GM18505 (cell line): ENCODE measurements at regions not wholly inside any gene's neighbourhood (a gene's known extent, or its start where the extent isn't known, plus 50 kb on each side); places are given as distances from the start of the nearest gene placed in this dataset.

Experiments used
- ATAC-seq: cut with Tn5 transposase; IDR thresholded peaks from one replicate; pipeline ENCODE4 v1.9.1; 2021; ENCODE audit not compliant: unreplicated experiment
- POLR2A ChIP-seq: IDR thresholded peaks from 4 replicates; pipeline ENCODE4 v1.6.1; 2011; ENCODE audit warnings: borderline replicate concordance; ENCODE audit not compliant: insufficient read depth, insufficient read length; ENCODE audit errors: extremely low read depth

GRCh38 chr3:89654031-89654430 lies 546.6 kb downstream of the EPHA3 start:
- no peak for ATAC-seq
- no peak for TF ChIP-seq POLR2A

- TF ChIP-seq POLR2A: no peak
- no peak for ATAC-seq
Measured at GRCh38 chr3:89656388-89656787, 549.0 kb downstream of the EPHA3 start.

GRCh38 chr3:89679686-89680085 lies 572.3 kb downstream of the EPHA3 start:
- ATAC-seq: no peak
- no peak for TF ChIP-seq POLR2A

GRCh38 chr3:89682556-89682955 lies 575.1 kb downstream of the EPHA3 start:
- ATAC-seq: no peak
- no peak for TF ChIP-seq POLR2A

GRCh38 chr3:89685731-89686130 lies 578.3 kb downstream of the EPHA3 start:
- no peak for ATAC-seq

GRCh38 chr3:89690646-89691045 lies 583.2 kb downstream of the EPHA3 start:
- ATAC-seq: no peak
- TF ChIP-seq POLR2A: no peak

More at GRCh38 chr3:89685731-89686130, 578.3 kb downstream of the EPHA3 start:
- no peak for TF ChIP-seq POLR2A

- TF ChIP-seq POLR2A: no peak
- ATAC-seq: no peak
Measured at GRCh38 chr3:89692601-89693000, 585.2 kb downstream of the EPHA3 start.

GRCh38 chr3:89697321-89697916 lies 590.0 kb downstream of the EPHA3 start:
- TF ChIP-seq POLR2A: no peak
- ATAC-seq: no peak

GRCh38 chr3:89698208-89698830 lies 590.9 kb downstream of the EPHA3 start:
- TF ChIP-seq POLR2A: no peak
- ATAC-seq: no peak

GRCh38 chr3:89699229-89699628 lies 591.8 kb downstream of the EPHA3 start:
- no peak for ATAC-seq
- TF ChIP-seq POLR2A: no peak

- ATAC-seq: no peak
- TF ChIP-seq POLR2A: no peak
Measured at GRCh38 chr3:89699771-89700170, 592.4 kb downstream of the EPHA3 start.

- no peak for TF ChIP-seq POLR2A
- no peak for ATAC-seq
Measured at GRCh38 chr3:89702404-89702803, 595.0 kb downstream of the EPHA3 start.

- no peak for TF ChIP-seq POLR2A
- ATAC-seq: no peak
Measured at GRCh38 chr3:89713196-89713595, 605.8 kb downstream of the EPHA3 start.

- no peak for TF ChIP-seq POLR2A
- ATAC-seq: no peak
Measured at GRCh38 chr3:89714237-89714636, 606.8 kb downstream of the EPHA3 start.
